MM.1S (cell line): ENCODE measurements at regions not wholly inside any gene's neighbourhood (a gene's known extent, or its start where the extent isn't known, plus 50 kb on each side); places are given as distances from the start of the nearest gene placed in this dataset.

Experiments
- CTCF ChIP-seq: fragments of 300-600 bp; sonication (generic); IDR thresholded peaks from 2 replicates; pipeline ENCODE4 v1.5.1; 2016; ENCODE audit warnings: antibody characterized with exemption, low read length, mixed read lengths
- EZH2 ChIP-seq: fragments of 300-600 bp; sonication (generic); optimal IDR thresholded peaks from 2 replicates; pipeline ENCODE3; 2017; ENCODE audit warnings: low read depth, mild to moderate bottlenecking, antibody characterized with exemption, low read length, mixed read lengths
- EZH2phosphoT487 ChIP-seq: fragments of 300-600 bp; sonication (generic); IDR thresholded peaks from 2 replicates; pipeline ENCODE4 v1.6.1; 2018; ENCODE audit warnings: antibody characterized with exemption, low read length

GRCh38 chr4:123023647-123024046 is 101.2 kb upstream of the NUDT6 start:
- TF ChIP-seq CTCF: no peak
- TF ChIP-seq EZH2: no peak
- TF ChIP-seq EZH2phosphoT487: no peak
